H9 (cell line): ENCODE measurements at regions not wholly inside any gene's neighbourhood (a gene's known extent, or its start where the extent isn't known, plus 50 kb on each side); places are given as distances from the start of the nearest gene placed in this dataset.

Experiments used
- DNase-seq: peaks from one replicate; pipeline ENCODE4 v3.0.0-alpha.2; 2017
- H2AFZ ChIP-seq: one replicate; pipeline ENCODE4 v1.6.1; 2013; ENCODE audit warnings: mild to moderate bottlenecking, low read length, control low read depth, moderate library complexity
- H2AK5ac ChIP-seq: 2 replicates; pipeline ENCODE4 v1.6.1; 2013; ENCODE audit warnings: low read length, control low read depth, mixed read lengths; ENCODE audit not compliant: insufficient read length
- H2BK120ac ChIP-seq: one replicate; pipeline ENCODE4 v1.6.1; 2013; ENCODE audit warnings: low read depth, mild to moderate bottlenecking, low read length, control low read depth, inconsistent platforms; ENCODE audit not compliant: poor library complexity, severe bottlenecking
- H2BK12ac ChIP-seq: 2 replicates; pipeline ENCODE4 v1.6.1; 2013; ENCODE audit warnings: low read length, control low read depth, mixed read lengths, low read depth; ENCODE audit not compliant: insufficient read length
- H2BK15ac ChIP-seq: 2 replicates; pipeline ENCODE4 v1.6.1; 2013; ENCODE audit warnings: low read depth, low read length, control low read depth
- H2BK20ac ChIP-seq: one replicate; pipeline ENCODE4 v1.6.1; 2013; ENCODE audit warnings: low read depth, mild to moderate bottlenecking, low read length, control low read depth, inconsistent platforms; ENCODE audit not compliant: poor library complexity, severe bottlenecking
- H2BK5ac ChIP-seq: 2 replicates; pipeline ENCODE4 v1.6.1; 2013; ENCODE audit warnings: low read length, control low read depth, mixed read lengths; ENCODE audit not compliant: insufficient read length
- H3K14ac ChIP-seq: 2 replicates; pipeline ENCODE4 v1.6.1; 2013; ENCODE audit warnings: low read length, control low read depth; ENCODE audit not compliant: insufficient read depth
- H3K18ac ChIP-seq: 2 replicates; pipeline ENCODE4 v1.6.1; 2013; ENCODE audit warnings: low read depth, mild to moderate bottlenecking, mixed read lengths, low read length, control low read depth; ENCODE audit not compliant: insufficient read length
- H3K23ac ChIP-seq: 2 replicates; pipeline ENCODE4 v1.6.1; 2013; ENCODE audit warnings: low read length, control low read depth, mixed read lengths, low read depth; ENCODE audit not compliant: insufficient read length
- H3K23me2 ChIP-seq: 2 replicates; pipeline ENCODE4 v1.6.1; 2013; ENCODE audit warnings: low read depth, mild to moderate bottlenecking, mixed read lengths, low read length, control low read depth; ENCODE audit not compliant: insufficient read length, poor library complexity, severe bottlenecking
- H3K27ac ChIP-seq: 2 replicates; pipeline ENCODE4 v1.5.1; 2013; ENCODE audit warnings: low read length, control low read depth, mixed read lengths, low read depth; ENCODE audit not compliant: insufficient read length
- H3K27me3 ChIP-seq: 2 replicates; pipeline ENCODE4 v1.6.1; 2013; ENCODE audit warnings: low read length, control low read depth, inconsistent platforms; ENCODE audit not compliant: insufficient read depth
- H3K4ac ChIP-seq: 2 replicates; pipeline ENCODE4 v1.6.1; 2013; ENCODE audit warnings: low read depth, mild to moderate bottlenecking, control low read depth, inconsistent platforms, low read length, moderate library complexity
- H3K4me1 ChIP-seq: 2 replicates; pipeline ENCODE4 v1.6.1; 2013; ENCODE audit warnings: low read length, control low read depth, inconsistent platforms; ENCODE audit not compliant: insufficient read depth
- H3K4me2 ChIP-seq: 2 replicates; pipeline ENCODE4 v1.6.1; 2013; ENCODE audit warnings: low read length, control low read depth, mixed read lengths; ENCODE audit not compliant: insufficient read length, insufficient read depth
- H3K56ac ChIP-seq: 2 replicates; pipeline ENCODE4 v1.6.1; 2013; ENCODE audit warnings: low read depth, mild to moderate bottlenecking, mixed read lengths, low read length, control low read depth; ENCODE audit not compliant: insufficient read length
- H3K79me1 ChIP-seq: 2 replicates; pipeline ENCODE4 v1.6.1; 2013; ENCODE audit warnings: low read depth, mild to moderate bottlenecking, moderate library complexity, low read length, control low read depth, inconsistent platforms; ENCODE audit not compliant: insufficient read depth, poor library complexity, severe bottlenecking
- H3K79me2 ChIP-seq: 2 replicates; pipeline ENCODE4 v1.6.1; 2013; ENCODE audit warnings: low read length, control low read depth, inconsistent platforms; ENCODE audit not compliant: insufficient read depth
- H3K9ac ChIP-seq: 2 replicates; pipeline ENCODE4 v1.6.1; 2013; ENCODE audit warnings: low read length, control low read depth, mixed read lengths; ENCODE audit not compliant: insufficient read length; ENCODE audit errors: extremely low read depth
- H3K9me3 ChIP-seq: one replicate; pipeline ENCODE4 v1.6.1; 2013; ENCODE audit warnings: low read depth, low read length, inconsistent platforms; ENCODE audit not compliant: control insufficient read depth
- H3T11ph ChIP-seq: one replicate; pipeline ENCODE4 v1.6.1; 2013; ENCODE audit warnings: mild to moderate bottlenecking, low read length, control low read depth, inconsistent platforms
- H4K20me1 ChIP-seq: one replicate; pipeline ENCODE4 v1.6.1; 2013; ENCODE audit not compliant: control insufficient read depth, insufficient read length, insufficient read depth
- H4K5ac ChIP-seq: 2 replicates; pipeline ENCODE4 v1.6.1; 2013; ENCODE audit warnings: low read depth, mild to moderate bottlenecking, mixed read lengths, low read length, control low read depth; ENCODE audit not compliant: insufficient read length
- H4K8ac ChIP-seq: replicated peaks from 2 replicates; pipeline ENCODE4 v1.6.1; 2013; ENCODE audit warnings: low read length, control low read depth, mixed read lengths, low read depth; ENCODE audit not compliant: insufficient read length
- H4K91ac ChIP-seq: 2 replicates; pipeline ENCODE4 v1.6.1; 2013; ENCODE audit warnings: low read depth, mild to moderate bottlenecking, moderate library complexity, mixed read lengths, low read length, control low read depth; ENCODE audit not compliant: insufficient read length
- H3K27ac Mint-ChIP-seq, 3 experiments: 2 replicates in 2 of 3; 3 replicates in 1 of 3; pipeline ENCODE4 v1.8.0; 2020 to 2021; ENCODE audit warnings: mixed read lengths in 3 of 3, mild to moderate bottlenecking in 1 of 3, moderate library complexity in 1 of 3
- H3K27me3 Mint-ChIP-seq: 2 replicates; pipeline ENCODE4 v1.8.0; 2021; ENCODE audit warnings: low read depth, mild to moderate bottlenecking, moderate library complexity, mixed read lengths
- H3K36me3 Mint-ChIP-seq, 3 experiments: 2 replicates in 2 of 3; 3 replicates in 1 of 3; pipeline ENCODE4 v1.8.0; 2020 to 2021; ENCODE audit warnings: low read depth in 3 of 3, mixed read lengths in 3 of 3; ENCODE audit not compliant: insufficient read depth in 1 of 3
- H3K4me1 Mint-ChIP-seq, 2 experiments: 2 replicates each; pipeline ENCODE4 v1.8.0; 2020; ENCODE audit warnings: mixed read lengths in 2 of 2
- H3K4me3 Mint-ChIP-seq, 2 experiments: 2 replicates in 1 of 2; 3 replicates in 1 of 2; pipeline ENCODE4 v1.8.0; 2020 to 2021; ENCODE audit warnings: mild to moderate bottlenecking in 2 of 2, mixed read lengths in 2 of 2, moderate library complexity in 1 of 2
- H3K9me3 Mint-ChIP-seq, 2 experiments: 2 replicates in 1 of 2; 3 replicates in 1 of 2; pipeline ENCODE4 v1.8.0; 2020; ENCODE audit warnings: mild to moderate bottlenecking in 2 of 2, mixed read lengths in 2 of 2, moderate library complexity in 1 of 2
- WGBS: extraction: QIAGEN DNeasy Blood & Tissue Kit; methylation state at CpG from one replicate; pipeline ENCODE4 v1.1.7; 2013; ENCODE audit warnings: missing lambda C conversion rate, low lambda C conversion rate, mixed read lengths; ENCODE audit not compliant: insufficient read length; ENCODE audit errors: extremely low coverage; 5-methylcytosine and 5-hydroxymethylcytosine counted together
- TF ChIP-seq, protein P1 (sequence below): fragments of 200-600 bp; sonication (generic); conservative IDR thresholded peaks from 3 replicates; pipeline ENCODE4 v1.8.0; 2021; ENCODE audit warnings: antibody characterized with exemption, mild to moderate bottlenecking

DNA sequence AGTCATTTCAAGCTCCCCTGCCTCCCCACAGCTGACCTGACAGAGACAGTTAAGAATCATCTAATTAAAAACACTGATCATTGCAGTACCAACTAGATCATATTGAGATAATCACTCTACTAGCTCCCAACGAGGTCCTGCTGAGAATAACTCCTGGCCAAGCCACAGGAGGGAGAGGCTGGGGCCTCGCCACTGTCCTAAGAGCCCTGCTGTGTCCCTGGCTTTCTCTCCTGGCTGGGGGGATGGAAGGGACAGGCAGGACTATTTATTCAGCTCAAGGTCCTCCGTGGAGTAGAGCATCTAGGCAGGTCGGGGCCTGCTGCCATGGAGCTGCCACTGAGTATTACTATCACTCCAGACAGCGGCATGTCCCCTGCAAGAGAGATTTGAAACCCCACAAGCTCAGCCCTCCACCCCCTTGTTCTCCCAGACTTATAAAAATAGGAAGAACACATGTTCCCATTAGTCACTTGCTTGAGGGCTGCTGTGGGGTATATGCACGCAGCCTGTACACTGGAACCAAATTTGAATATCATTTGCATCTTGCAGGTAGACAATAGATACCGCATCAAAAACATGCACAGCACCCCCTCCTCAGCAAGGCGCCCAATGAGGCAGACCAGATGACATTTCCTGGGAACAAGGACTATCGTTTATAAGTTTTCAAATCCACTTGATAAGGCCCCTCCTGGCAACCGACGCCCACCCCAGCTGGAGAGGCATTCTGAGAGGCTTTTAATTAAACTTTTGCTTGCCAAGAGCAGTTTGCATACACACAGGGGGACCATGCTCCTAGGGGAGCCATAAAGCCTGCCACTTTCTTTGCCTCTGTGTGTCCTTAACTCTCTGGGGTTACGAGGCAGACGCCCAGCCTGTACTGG lies 385.2 kb upstream of the ZFHX3 start:
- H3K4me2 ChIP-seq: no peak overlapping the region
- no peaks in the 10 kb centered on the region for H3K27me3 Mint-ChIP-seq
- no peaks in the 10 kb centered on the region; a peak in 1 of 5 replicates for H3K9me3 Mint-ChIP-seq
- DNase-seq: no peak
- no peaks in the 10 kb centered on the region for H4K20me1 ChIP-seq
- no CpG with 5 or more reads among the region's 13 CpGs for WGBS
- no peak overlapping the region for H3K14ac ChIP-seq
- H2AFZ ChIP-seq: no peak overlapping the region
- H2BK20ac ChIP-seq: no peak overlapping the region
- H3K56ac ChIP-seq: no peak overlapping the region
- H3K23me2 ChIP-seq: no peaks in the 10 kb centered on the region
- H3K4me1 Mint-ChIP-seq: peaks cover 21 to 28% of the 10 kb centered on the region in 2 experiments
- no peaks in the 10 kb centered on the region; the same call in 1 of the 2 replicates for H3K4me1 ChIP-seq
- no peak overlapping the region for H4K91ac ChIP-seq
- H3K79me2 ChIP-seq: no peaks in the 10 kb centered on the region
- no peak overlapping the region for H3K4me3 Mint-ChIP-seq
- no peak overlapping the region for H4K5ac ChIP-seq
- H2BK120ac ChIP-seq: no peak overlapping the region
- H3K27ac ChIP-seq: no peak overlapping the region
- H4K8ac ChIP-seq: no peak overlapping the region
- no peaks in the 10 kb centered on the region for H3K27me3 ChIP-seq
- H3K36me3 Mint-ChIP-seq: no peaks in the 10 kb centered on the region
- no peak overlapping the region for H2BK12ac ChIP-seq
- TF ChIP-seq, protein P1, sequence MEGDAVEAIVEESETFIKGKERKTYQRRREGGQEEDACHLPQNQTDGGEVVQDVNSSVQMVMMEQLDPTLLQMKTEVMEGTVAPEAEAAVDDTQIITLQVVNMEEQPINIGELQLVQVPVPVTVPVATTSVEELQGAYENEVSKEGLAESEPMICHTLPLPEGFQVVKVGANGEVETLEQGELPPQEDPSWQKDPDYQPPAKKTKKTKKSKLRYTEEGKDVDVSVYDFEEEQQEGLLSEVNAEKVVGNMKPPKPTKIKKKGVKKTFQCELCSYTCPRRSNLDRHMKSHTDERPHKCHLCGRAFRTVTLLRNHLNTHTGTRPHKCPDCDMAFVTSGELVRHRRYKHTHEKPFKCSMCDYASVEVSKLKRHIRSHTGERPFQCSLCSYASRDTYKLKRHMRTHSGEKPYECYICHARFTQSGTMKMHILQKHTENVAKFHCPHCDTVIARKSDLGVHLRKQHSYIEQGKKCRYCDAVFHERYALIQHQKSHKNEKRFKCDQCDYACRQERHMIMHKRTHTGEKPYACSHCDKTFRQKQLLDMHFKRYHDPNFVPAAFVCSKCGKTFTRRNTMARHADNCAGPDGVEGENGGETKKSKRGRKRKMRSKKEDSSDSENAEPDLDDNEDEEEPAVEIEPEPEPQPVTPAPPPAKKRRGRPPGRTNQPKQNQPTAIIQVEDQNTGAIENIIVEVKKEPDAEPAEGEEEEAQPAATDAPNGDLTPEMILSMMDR: no peak
- H3K9ac ChIP-seq: no peak overlapping the region
- no peak overlapping the region for H2AK5ac ChIP-seq
- H3K9me3 ChIP-seq: no peaks in the 10 kb centered on the region
- H3K27ac Mint-ChIP-seq: peak overlapping the region in 1 of 3 experiments; percentile 17; a peak in 2 of 7 replicates
- H3K79me1 ChIP-seq: no peaks in the 10 kb centered on the region
- no peak overlapping the region for H2BK5ac ChIP-seq
- H3T11ph ChIP-seq: no peak overlapping the region
- no peak overlapping the region for H2BK15ac ChIP-seq
- no peak overlapping the region for H3K4ac ChIP-seq
- no peak overlapping the region for H3K18ac ChIP-seq
- no peak overlapping the region for H3K23ac ChIP-seq
